ENCODE measurements at regions not wholly inside any gene's neighbourhood (a gene's known extent, or its start where the extent isn't known, plus 50 kb on each side); places are given as distances from the start of the nearest gene placed in this dataset.

GRCh38 chr6:149137594-149137993 is 179.9 kb upstream of the TAB2 start:
- no peak for TF ChIP-seq CTCF (IDR thresholded peaks at IDR 0.05; ENCODE audit: extremely low read depth, low read depth, low read length)
- H3K9me3 ChIP-seq (ENCODE audit: low read depth, low read length) = no peaks in the 10 kb centered on the region
- H3K27me3 ChIP-seq (ENCODE audit: insufficient read depth, low read length) = peaks cover 11% of the 10 kb centered on the region
- H3K27ac ChIP-seq (ENCODE audit: low read depth, low read length) = no peak overlapping the region
- H3K36me3 ChIP-seq (ENCODE audit: insufficient read depth, low read length) = no peaks in the 10 kb centered on the region
- H3K4me2 ChIP-seq (ENCODE audit: insufficient read depth, low read length) = no peak overlapping the region
- H3K4me1 ChIP-seq (ENCODE audit: insufficient read depth, low read length) = no peaks in the 10 kb centered on the region
- H3K4me3 ChIP-seq (ENCODE audit: insufficient read depth, low read length) = no peak overlapping the region
- no peak overlapping the region for H2AFZ ChIP-seq (ENCODE audit: low read length)
- no peaks in the 10 kb centered on the region for H4K20me1 ChIP-seq (ENCODE audit: insufficient read depth, low read length)
- no peak for DNase-seq (ENCODE audit: insufficient read length, low spot score, missing footprints)
- H3K79me2 ChIP-seq (ENCODE audit: insufficient read depth, low read length) = no peaks in the 10 kb centered on the region

GRCh38 chr6:149138089-149138488 is 179.4 kb upstream of the TAB2 start:
- Histone ChIP-seq H3K36me3 (ENCODE audit: insufficient read depth, low read length) (no peaks in the 10 kb centered on the region), H3K4me3 (ENCODE audit: insufficient read depth, low read length) (no peak overlapping the region), H3K79me2 (ENCODE audit: insufficient read depth, low read length) (no peaks in the 10 kb centered on the region), H3K27ac (ENCODE audit: low read depth, low read length) (no peak overlapping the region), H3K9me3 (ENCODE audit: low read depth, low read length) (no peaks in the 10 kb centered on the region), H3K4me2 (ENCODE audit: insufficient read depth, low read length) (no peak overlapping the region), H3K27me3 (ENCODE audit: insufficient read depth, low read length) (peaks cover 8% of the 10 kb centered on the region), H4K20me1 (ENCODE audit: insufficient read depth, low read length) (no peaks in the 10 kb centered on the region), H3K4me1 (ENCODE audit: insufficient read depth, low read length) (no peaks in the 10 kb centered on the region), H2AFZ (ENCODE audit: low read length) (no peak overlapping the region)
- no peak for DNase-seq (ENCODE audit: insufficient read length, low spot score, missing footprints)
- TF ChIP-seq CTCF (IDR thresholded peaks at IDR 0.05; ENCODE audit: extremely low read depth, low read depth, low read length) = no peak

DNA sequence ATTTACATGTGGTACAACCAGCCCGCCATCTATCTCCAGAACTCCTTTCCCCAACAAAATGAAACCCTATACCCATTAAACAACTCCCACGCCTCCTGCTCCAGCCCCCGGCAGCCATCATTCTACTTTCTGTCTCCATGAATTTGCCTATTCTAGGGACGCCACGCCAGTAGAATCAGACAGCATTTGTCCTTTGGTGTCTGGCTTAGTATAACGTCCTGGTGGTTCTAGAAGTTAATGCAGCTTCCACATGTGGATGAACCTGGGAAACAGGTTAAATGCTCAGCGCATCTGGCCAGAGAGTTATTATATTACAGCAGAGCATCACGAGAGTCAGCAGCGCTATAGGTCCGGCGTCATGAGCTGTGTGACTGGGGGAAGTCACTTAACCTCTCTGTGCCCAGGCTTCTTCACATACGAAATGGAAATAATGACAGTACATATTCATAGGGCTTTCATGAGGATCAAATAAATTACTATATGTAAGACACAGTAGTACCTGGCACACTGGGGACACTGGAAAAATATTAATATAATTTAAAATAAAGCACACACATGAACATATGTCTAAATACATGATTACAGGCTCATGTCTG is 178.7 kb upstream of the TAB2 start:
- no peak overlapping the region for H2AFZ ChIP-seq (ENCODE audit: low read length)

DNA sequence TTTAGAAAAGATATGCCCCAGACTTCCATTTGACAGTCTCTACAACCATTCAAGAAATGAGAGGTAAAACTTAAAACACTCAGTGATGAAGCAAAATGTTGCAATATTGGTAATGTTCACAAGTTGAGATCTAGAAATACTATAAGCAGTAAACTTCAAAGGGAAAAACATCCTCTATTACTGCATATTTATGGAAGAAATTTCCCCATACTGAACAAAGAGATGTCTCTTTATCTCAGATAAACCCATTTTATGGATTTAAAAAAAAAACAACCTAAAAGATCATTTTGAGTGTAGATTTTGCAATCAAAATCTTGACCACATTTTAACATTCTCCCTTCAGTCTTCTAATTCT is 177.8 kb upstream of the TAB2 start:
- H3K4me2 ChIP-seq (ENCODE audit: insufficient read depth, low read length) = no peak overlapping the region

More for the DNA sequence above, 178.7 kb upstream of the TAB2 start:
- Histone ChIP-seq H3K9me3 (ENCODE audit: low read depth, low read length) (no peaks in the 10 kb centered on the region), H3K27ac (ENCODE audit: low read depth, low read length) (no peak overlapping the region), H4K20me1 (ENCODE audit: insufficient read depth, low read length) (no peaks in the 10 kb centered on the region), H3K4me2 (ENCODE audit: insufficient read depth, low read length) (no peak overlapping the region), H3K4me3 (ENCODE audit: insufficient read depth, low read length) (no peak overlapping the region), H3K36me3 (ENCODE audit: insufficient read depth, low read length) (no peaks in the 10 kb centered on the region), H3K4me1 (ENCODE audit: insufficient read depth, low read length) (no peaks in the 10 kb centered on the region), H3K79me2 (ENCODE audit: insufficient read depth, low read length) (no peaks in the 10 kb centered on the region), H3K27me3 (ENCODE audit: insufficient read depth, low read length) (peaks cover 6% of the 10 kb centered on the region)
- no peak for TF ChIP-seq CTCF (IDR thresholded peaks at IDR 0.05; ENCODE audit: extremely low read depth, low read depth, low read length)
- DNase-seq (ENCODE audit: insufficient read length, low spot score, missing footprints) = no peak

More for the DNA sequence above, 177.8 kb upstream of the TAB2 start:
- Histone ChIP-seq H4K20me1 (ENCODE audit: insufficient read depth, low read length) (no peaks in the 10 kb centered on the region), H2AFZ (ENCODE audit: low read length) (no peak overlapping the region), H3K79me2 (ENCODE audit: insufficient read depth, low read length) (no peaks in the 10 kb centered on the region), H3K4me3 (ENCODE audit: insufficient read depth, low read length) (no peak overlapping the region), H3K9me3 (ENCODE audit: low read depth, low read length) (no peaks in the 10 kb centered on the region), H3K36me3 (ENCODE audit: insufficient read depth, low read length) (no peaks in the 10 kb centered on the region), H3K4me1 (ENCODE audit: insufficient read depth, low read length) (no peaks in the 10 kb centered on the region), H3K27ac (ENCODE audit: low read depth, low read length) (no peak overlapping the region), H3K27me3 (ENCODE audit: insufficient read depth, low read length) (peaks cover 7% of the 10 kb centered on the region)
- no peak for DNase-seq (ENCODE audit: insufficient read length, low spot score, missing footprints)
- no peak for TF ChIP-seq CTCF (IDR thresholded peaks at IDR 0.05; ENCODE audit: extremely low read depth, low read depth, low read length)

Data from osteoblast (primary cell).